ENCODE measurements at regions not wholly inside any gene's neighbourhood (a gene's known extent, or its start where the extent isn't known, plus 50 kb on each side); places are given as distances from the start of the nearest gene placed in this dataset.

GRCh38 chr18:22467760-22468553 lies 50.2 kb upstream of the CTAGE1 start:
- H3K27me3 ChIP-seq: no peaks in the 10 kb centered on the region
- no peak overlapping the region for H3K9ac ChIP-seq (ENCODE audit: low read depth in 2 of 2, low read length in 2 of 2)
- H3K36me3 ChIP-seq: no peaks in the 10 kb centered on the region
- intact Hi-C loops (cut with DNase I): no loop called here
- no peaks in the 10 kb centered on the region for H3K9me3 ChIP-seq
- no peak for TF ChIP-seq CTCF (IDR thresholded peaks at IDR 0.05)
- peaks cover 5% of the 10 kb centered on the region for H3K4me1 ChIP-seq
- H3K27ac ChIP-seq: no peak overlapping the region
- H3K4me3 ChIP-seq: no peak overlapping the region
- no peak for DNase-seq

- Histone ChIP-seq H3K4me3 (no peak overlapping the region), H3K36me3 (no peaks in the 10 kb centered on the region), H3K9me3 (no peaks in the 10 kb centered on the region), H3K4me1 (peaks cover 5% of the 10 kb centered on the region), H3K27me3 (no peaks in the 10 kb centered on the region), H3K9ac (ENCODE audit: low read depth in 2 of 2, low read length in 2 of 2) (no peak overlapping the region), H3K27ac (no peak overlapping the region)
- DNase-seq: no peak
- intact Hi-C loops (cut with DNase I): no loop called here
- TF ChIP-seq CTCF (IDR thresholded peaks at IDR 0.05): no peak
Observed at GRCh38 chr18:22468554-22468891, 50.8 kb upstream of the CTAGE1 start.

- intact Hi-C loops (cut with DNase I): no loop called here
- H3K4me1 ChIP-seq: peaks cover 5% of the 10 kb centered on the region
- no peak overlapping the region for H3K9ac ChIP-seq (ENCODE audit: low read depth in 2 of 2, low read length in 2 of 2)
Observed at GRCh38 chr18:22469061-22469734, 51.5 kb upstream of the CTAGE1 start.

GRCh38 chr18:22469926-22470247 lies 52.2 kb upstream of the CTAGE1 start:
- Histone ChIP-seq H3K27ac (no peak overlapping the region), H3K4me1 (peaks cover 5% of the 10 kb centered on the region), H3K4me3 (no peak overlapping the region), H3K9ac (ENCODE audit: low read depth in 2 of 2, low read length in 2 of 2) (no peak overlapping the region), H3K9me3 (no peaks in the 10 kb centered on the region), H3K27me3 (no peaks in the 10 kb centered on the region), H3K36me3 (no peaks in the 10 kb centered on the region)
- no peak for DNase-seq
- TF ChIP-seq CTCF (IDR thresholded peaks at IDR 0.05): no peak
- intact Hi-C loops (cut with DNase I): no loop called here

More at GRCh38 chr18:22469061-22469734, 51.5 kb upstream of the CTAGE1 start:
- no peak for TF ChIP-seq CTCF (IDR thresholded peaks at IDR 0.05)
- no peak overlapping the region for H3K27ac ChIP-seq
- DNase-seq: no peak
- H3K27me3 ChIP-seq: no peaks in the 10 kb centered on the region
- no peaks in the 10 kb centered on the region for H3K36me3 ChIP-seq
- no peak overlapping the region for H3K4me3 ChIP-seq
- H3K9me3 ChIP-seq: no peaks in the 10 kb centered on the region

GRCh38 chr18:22470248-22471235 lies 52.8 kb upstream of the CTAGE1 start:
- H3K4me1 ChIP-seq: peaks cover 5% of the 10 kb centered on the region
- no peak overlapping the region for H3K9ac ChIP-seq (ENCODE audit: low read depth in 2 of 2, low read length in 2 of 2)
- intact Hi-C loops (cut with DNase I): no loop called here

More at GRCh38 chr18:22470248-22471235, 52.8 kb upstream of the CTAGE1 start:
- DNase-seq: no peak
- Histone ChIP-seq H3K27ac (no peak overlapping the region), H3K27me3 (no peaks in the 10 kb centered on the region), H3K36me3 (no peaks in the 10 kb centered on the region), H3K4me3 (no peak overlapping the region), H3K9me3 (no peaks in the 10 kb centered on the region)
- TF ChIP-seq CTCF (IDR thresholded peaks at IDR 0.05): no peak

Measured in colonic mucosa (tissue), 4 donors.